NT2/D1 (cell line): ENCODE measurements at regions not wholly inside any gene's neighbourhood (a gene's known extent, or its start where the extent isn't known, plus 50 kb on each side); places are given as distances from the start of the nearest gene placed in this dataset.
"Not testable (repeated sequence)": the region's sequence is repeated elsewhere in the genome, so short reads cannot be mapped to it uniquely, and the experiment has no call there.

Source experiments
- DNase-seq: peaks from one replicate; pipeline ENCODE4 v3.0.0-alpha.2; 2011; ENCODE audit warnings: low read depth, low spot score
- H3K27me3 ChIP-seq: 2 replicates; pipeline ENCODE4 v1.6.0; 2011; ENCODE audit warnings: mild to moderate bottlenecking; ENCODE audit not compliant: insufficient read length, insufficient read depth
- H3K36me3 ChIP-seq: 2 replicates; pipeline ENCODE4 v1.6.1; 2011; ENCODE audit warnings: mild to moderate bottlenecking, low read length, mixed read lengths; ENCODE audit not compliant: insufficient read depth, insufficient read length
- H3K4me1 ChIP-seq: 2 replicates; pipeline ENCODE4 v1.5.1; 2011; ENCODE audit not compliant: insufficient read depth, insufficient read length
- H3K4me3 ChIP-seq: 2 replicates; pipeline ENCODE4 v1.5.1; 2011; ENCODE audit warnings: low read depth; ENCODE audit not compliant: insufficient read length
- H3K9ac ChIP-seq: 2 replicates; pipeline ENCODE4 v1.6.0; 2011; ENCODE audit warnings: low read depth; ENCODE audit not compliant: insufficient read length
- H3K9me3 ChIP-seq: 2 replicates; pipeline ENCODE4 v1.5.1; 2011; ENCODE audit warnings: mild to moderate bottlenecking, low read length; ENCODE audit not compliant: insufficient read depth
- SUZ12 ChIP-seq: IDR thresholded peaks from 2 replicates; pipeline ENCODE4 v1.6.1; 2011; ENCODE audit not compliant: insufficient read length, insufficient read depth; ENCODE audit errors: extremely low read depth
- YY1 ChIP-seq: IDR thresholded peaks from 2 replicates; pipeline ENCODE4 v1.6.1; 2011; ENCODE audit not compliant: insufficient read length, insufficient read depth
- ZNF274 ChIP-seq: IDR thresholded peaks from 2 replicates; pipeline ENCODE4 v1.6.1; 2011; ENCODE audit warnings: mild to moderate bottlenecking, low read depth, low read length

GRCh38 chr4:107333518-107333917 lies 297.4 kb upstream of the DKK2 start:
- Histone ChIP-seq H3K4me1 (no peaks in the 10 kb centered on the region), H3K27me3 (no peaks in the 10 kb centered on the region)
- DNase-seq, result no peak

GRCh38 chr4:107332656-107333055 lies 296.5 kb upstream of the DKK2 start:
- H3K9ac ChIP-seq, H3K4me3 ChIP-seq, DNase-seq, H3K36me3 ChIP-seq, H3K4me1 ChIP-seq, H3K27me3 ChIP-seq: not testable (repeated sequence)
- peaks cover 10% of the 10 kb centered on the region; the same call in 1 of the 2 replicates for H3K9me3 ChIP-seq

More at GRCh38 chr4:107333518-107333917, 297.4 kb upstream of the DKK2 start:
- no peak overlapping the region for H3K9ac ChIP-seq
- TF ChIP-seq ZNF274, result no peak
- no peak for TF ChIP-seq SUZ12
- no peak for TF ChIP-seq YY1
- no peaks in the 10 kb centered on the region for H3K36me3 ChIP-seq
- H3K9me3 ChIP-seq, result 0 out of 2 replicates have a peak, but pooled peaks cover 2% of the 10 kb centered on the region
- no peak overlapping the region for H3K4me3 ChIP-seq

GRCh38 chr4:107330916-107331315 lies 294.8 kb upstream of the DKK2 start:
- peaks cover 12% of the 10 kb centered on the region; the same call in 1 of the 2 replicates for H3K9me3 ChIP-seq
- DNase-seq, result no peak
- no peaks in the 10 kb centered on the region for H3K36me3 ChIP-seq
- no peak overlapping the region for H3K4me3 ChIP-seq
- H3K9ac ChIP-seq, result no peak overlapping the region
- H3K27me3 ChIP-seq, result no peaks in the 10 kb centered on the region
- no peaks in the 10 kb centered on the region for H3K4me1 ChIP-seq
- TF ChIP-seq YY1 (no peak), SUZ12 (no peak), ZNF274 (no peak)

GRCh38 chr4:107319386-107319785 lies 283.3 kb upstream of the DKK2 start:
- Histone ChIP-seq H3K9me3 (no peaks in the 10 kb centered on the region), H3K36me3 (no peaks in the 10 kb centered on the region), H3K4me3 (no peak overlapping the region), H3K4me1 (no peaks in the 10 kb centered on the region), H3K27me3 (no peaks in the 10 kb centered on the region), H3K9ac (no peak overlapping the region)
- TF ChIP-seq SUZ12, result no peak
- DNase-seq, result no peak

GRCh38 chr4:107318078-107318477 lies 282.0 kb upstream of the DKK2 start:
- no peak overlapping the region for H3K4me3 ChIP-seq
- H3K9me3 ChIP-seq, result no peaks in the 10 kb centered on the region
- DNase-seq, result no peak
- H3K9ac ChIP-seq, result no peak overlapping the region
- no peaks in the 10 kb centered on the region for H3K36me3 ChIP-seq
- no peaks in the 10 kb centered on the region for H3K4me1 ChIP-seq
- no peaks in the 10 kb centered on the region for H3K27me3 ChIP-seq
- no peak for TF ChIP-seq SUZ12
- TF ChIP-seq ZNF274, result no peak
- TF ChIP-seq YY1, result no peak

- H3K9ac ChIP-seq, result no peak overlapping the region
- H3K27me3 ChIP-seq, result no peaks in the 10 kb centered on the region
- no peaks in the 10 kb centered on the region for H3K36me3 ChIP-seq
- H3K9me3 ChIP-seq, result no peaks in the 10 kb centered on the region
- no peaks in the 10 kb centered on the region for H3K4me1 ChIP-seq
- no peak for DNase-seq
- TF ChIP-seq ZNF274 (no peak), YY1 (no peak), SUZ12 (no peak)
- no peak overlapping the region for H3K4me3 ChIP-seq
These were observed 281.5 kb upstream of the DKK2 start for GRCh38 chr4:107317611-107318010.

- Histone ChIP-seq H3K4me3 (no peak overlapping the region), H3K36me3 (no peaks in the 10 kb centered on the region), H3K4me1 (no peaks in the 10 kb centered on the region), H3K9ac (no peak overlapping the region), H3K9me3 (no peaks in the 10 kb centered on the region), H3K27me3 (no peaks in the 10 kb centered on the region)
- DNase-seq, result no peak
- TF ChIP-seq SUZ12 (no peak), YY1 (no peak), ZNF274 (no peak)
These were observed 279.5 kb upstream of the DKK2 start for GRCh38 chr4:107315584-107315983.

GRCh38 chr4:107314156-107314555 lies 278.0 kb upstream of the DKK2 start:
- Histone ChIP-seq H3K4me1 (no peaks in the 10 kb centered on the region), H3K4me3 (no peak overlapping the region), H3K9me3 (no peaks in the 10 kb centered on the region), H3K9ac (no peak overlapping the region), H3K36me3 (no peaks in the 10 kb centered on the region), H3K27me3 (no peaks in the 10 kb centered on the region)
- TF ChIP-seq SUZ12, result no peak
- TF ChIP-seq YY1, result no peak
- no peak for TF ChIP-seq ZNF274
- DNase-seq, result no peak
